ENCODE measurements at regions not wholly inside any gene's neighbourhood (a gene's known extent, or its start where the extent isn't known, plus 50 kb on each side); places are given as distances from the start of the nearest gene placed in this dataset.

DNA sequence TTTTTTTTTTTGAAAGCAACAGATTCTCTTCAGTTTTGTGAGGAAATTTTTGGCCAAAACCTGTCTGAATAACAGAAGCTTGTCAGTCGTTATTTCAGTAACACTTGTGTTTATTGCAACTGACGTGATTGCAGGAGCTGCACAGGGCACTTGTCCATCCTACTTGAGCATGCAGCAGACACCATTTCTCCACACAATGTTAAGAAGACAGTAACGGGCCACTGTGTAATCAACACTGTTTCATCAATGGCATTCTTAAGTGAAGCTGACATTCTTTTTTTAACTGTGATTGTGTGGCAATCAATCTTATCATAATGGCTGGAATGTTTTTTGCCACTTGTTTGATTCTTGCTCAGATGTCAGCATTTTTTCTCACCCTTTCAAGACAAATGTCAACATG is 50.1 kb upstream of the PIEZO2 start:
- no peak overlapping the region for H2AFZ ChIP-seq (ENCODE audit: low read length)
- no peak overlapping the region for H3K27ac ChIP-seq (ENCODE audit: insufficient read depth, low read length)
- no peaks in the 10 kb centered on the region for H3K4me1 ChIP-seq (ENCODE audit: control insufficient read depth, extremely low read depth, insufficient read depth, low read length)
- no peaks in the 10 kb centered on the region for H3K9me3 ChIP-seq (ENCODE audit: control insufficient read depth, insufficient read depth, low read depth, low read length)
- no peaks in the 10 kb centered on the region for H3K27me3 ChIP-seq (ENCODE audit: control insufficient read depth, insufficient read depth, low read length)
- H4K20me1 ChIP-seq (ENCODE audit: control insufficient read depth, extremely low read depth, insufficient read depth, low read length) = no peaks in the 10 kb centered on the region
- H3K9ac ChIP-seq (ENCODE audit: insufficient read depth, low read length) = no peak overlapping the region
- TF ChIP-seq, protein P1, sequence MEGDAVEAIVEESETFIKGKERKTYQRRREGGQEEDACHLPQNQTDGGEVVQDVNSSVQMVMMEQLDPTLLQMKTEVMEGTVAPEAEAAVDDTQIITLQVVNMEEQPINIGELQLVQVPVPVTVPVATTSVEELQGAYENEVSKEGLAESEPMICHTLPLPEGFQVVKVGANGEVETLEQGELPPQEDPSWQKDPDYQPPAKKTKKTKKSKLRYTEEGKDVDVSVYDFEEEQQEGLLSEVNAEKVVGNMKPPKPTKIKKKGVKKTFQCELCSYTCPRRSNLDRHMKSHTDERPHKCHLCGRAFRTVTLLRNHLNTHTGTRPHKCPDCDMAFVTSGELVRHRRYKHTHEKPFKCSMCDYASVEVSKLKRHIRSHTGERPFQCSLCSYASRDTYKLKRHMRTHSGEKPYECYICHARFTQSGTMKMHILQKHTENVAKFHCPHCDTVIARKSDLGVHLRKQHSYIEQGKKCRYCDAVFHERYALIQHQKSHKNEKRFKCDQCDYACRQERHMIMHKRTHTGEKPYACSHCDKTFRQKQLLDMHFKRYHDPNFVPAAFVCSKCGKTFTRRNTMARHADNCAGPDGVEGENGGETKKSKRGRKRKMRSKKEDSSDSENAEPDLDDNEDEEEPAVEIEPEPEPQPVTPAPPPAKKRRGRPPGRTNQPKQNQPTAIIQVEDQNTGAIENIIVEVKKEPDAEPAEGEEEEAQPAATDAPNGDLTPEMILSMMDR (conservative IDR thresholded peaks at IDR 0.05 in 1 of 2, IDR thresholded peaks at IDR 0.05 in 1 of 2; ENCODE audit: low read depth in 1 of 2, low read length in 2 of 2) = no peak
- TF ChIP-seq EZH2 (IDR thresholded peaks at IDR 0.05; ENCODE audit: low read length, missing control alignments) = no peak
- no peak for DNase-seq (ENCODE audit: low read depth in 2 of 2)
- no peak overlapping the region for H3K4me3 ChIP-seq (replicated peaks in 1 of 4; ENCODE audit: control extremely low read depth in 1 of 4, insufficient read depth in 1 of 4, low read depth in 3 of 4, low read length in 4 of 4)
- no peaks in the 10 kb centered on the region for H3K79me2 ChIP-seq (ENCODE audit: control insufficient read depth, insufficient read depth, low read length)
- no peak overlapping the region for H3K4me2 ChIP-seq (ENCODE audit: extremely low read depth, insufficient read depth, low read length)
- H3K36me3 ChIP-seq (ENCODE audit: control insufficient read depth, insufficient read depth, low read length) = no peaks in the 10 kb centered on the region
